PC-9 (cell line): ENCODE measurements at regions not wholly inside any gene's neighbourhood (a gene's known extent, or its start where the extent isn't known, plus 50 kb on each side); places are given as distances from the start of the nearest gene placed in this dataset.

ENCODE experiments used
- BruUV-seq: library from RNA; stranded (reverse); fragments of 400-500 nt; replicated peaks from 2 replicates; lab custom pipeline; 2021; lab: Mats Ljungman, UMichigan
- CTCF ChIA-PET: fragments of 300-600 bp; sonication (Branson Sonifier 250); formaldehyde crosslinking; loops from one replicate; lab custom pipeline; 2022; ENCODE audit warnings: antibody characterized with exemption; lab: Charles Lee
- POLR2A ChIA-PET: fragments of 300-600 bp; sonication (Branson Sonifier 250); formaldehyde crosslinking; loops from one replicate; lab custom pipeline; 2022; ENCODE audit warnings: antibody characterized with exemption; ENCODE audit not compliant: unreplicated experiment; lab: Charles Lee
- DNase-seq, 2 experiments: peaks; one replicate each; pipeline versions ENCODE4 v3.0.0 to v3.0.0-alpha.2; 2015 to 2022; ENCODE audit warnings: mixed read lengths in 1 of 2
- H2AFZ ChIP-seq: fragments of 200-600 bp; sonication (generic); 2 replicates; pipeline ENCODE4 v1.8.1; 2017; ENCODE audit warnings: antibody characterized with exemption
- H3F3A ChIP-seq: fragments of 200-600 bp; sonication (generic); 2 replicates; pipeline ENCODE4 v1.8.1; 2017; ENCODE audit warnings: antibody characterized with exemption, mild to moderate bottlenecking, low read depth; ENCODE audit not compliant: insufficient read depth
- H3K27ac ChIP-seq: fragments of 200-600 bp; sonication (generic); 2 replicates; pipeline ENCODE4 v1.6.1; 2016; ENCODE audit warnings: mixed run types
- H3K27me3 ChIP-seq: fragments of 200-600 bp; sonication (generic); 2 replicates; pipeline ENCODE4 v1.6.1; 2016; ENCODE audit warnings: low read depth, mixed run types; ENCODE audit not compliant: insufficient read depth
- H3K36me3 ChIP-seq: fragments of 200-600 bp; sonication (generic); 2 replicates; pipeline ENCODE4 v1.6.1; 2016; ENCODE audit warnings: low read depth, mixed run types
- H3K4me1 ChIP-seq: fragments of 200-600 bp; sonication (generic); replicated peaks from 2 replicates; pipeline ENCODE4 v1.6.1; 2016; ENCODE audit warnings: mixed run types; ENCODE audit not compliant: insufficient read depth
- H3K4me2 ChIP-seq: fragments of 200-600 bp; sonication (generic); 2 replicates; pipeline ENCODE4 v1.6.1; 2017; ENCODE audit warnings: mixed run types
- H3K4me3 ChIP-seq: fragments of 200-600 bp; sonication (generic); 2 replicates; pipeline ENCODE4 v1.6.1; 2016; ENCODE audit warnings: mixed run types
- H3K79me2 ChIP-seq: fragments of 200-600 bp; sonication (generic); 2 replicates; pipeline ENCODE4 v1.6.1; 2017; ENCODE audit warnings: low read depth, mixed run types
- H3K9me2 ChIP-seq: fragments of 200-600 bp; sonication (generic); 2 replicates; pipeline ENCODE4 v1.8.1; 2017; ENCODE audit warnings: mild to moderate bottlenecking; ENCODE audit not compliant: insufficient read depth
- H3K9me3 ChIP-seq: fragments of 200-600 bp; sonication (generic); 2 replicates; pipeline ENCODE4 v1.8.1; 2016; ENCODE audit warnings: low read depth; ENCODE audit not compliant: insufficient read depth
- H4K20me1 ChIP-seq: fragments of 200-600 bp; sonication (generic); 2 replicates; pipeline ENCODE4 v1.8.1; 2017; ENCODE audit not compliant: insufficient read depth
- CTCF ChIP-seq: fragments of 200-600 bp; sonication (generic); conservative IDR thresholded peaks from 2 replicates; pipeline ENCODE4 v1.6.1; 2017; ENCODE audit warnings: mixed run types, antibody characterized with exemption, mild to moderate bottlenecking, moderate library complexity
- EZH2 ChIP-seq: fragments of 200-600 bp; sonication (generic); IDR thresholded peaks from 2 replicates; pipeline ENCODE4 v1.8.0; 2017; ENCODE audit warnings: antibody characterized with exemption, low read depth
- intact Hi-C: fragments of 100-400 bp; cut with micrococcal nuclease; formaldehyde crosslinking; loops from one replicate; pipeline ENCODE4 v1.10.0; 2022; ENCODE audit not compliant: unreplicated experiment

- no TSS peak for BruUV-seq
- no peaks in the 10 kb centered on the region for H3K4me1 ChIP-seq
- no peak overlapping the region for H2AFZ ChIP-seq
- ChIA-PET POLR2A (no interaction called here), CTCF (interaction anchor here (0.6 kb wide), 1 partner anchor 895 kb away, joined by 3 read pairs; no protein-coding TSS in a partner anchor)
- H3K9me3 ChIP-seq: 0 out of 2 replicates have a peak, but pooled peaks cover 3% of the 10 kb centered on the region
- H3K27ac ChIP-seq: no peak overlapping the region
- no peak for TF ChIP-seq CTCF
- no peak for TF ChIP-seq EZH2
- no peak overlapping the region for H3K4me3 ChIP-seq
- DNase-seq: peak in 1 of 2 experiments; percentile 53
- H3K79me2 ChIP-seq: no peaks in the 10 kb centered on the region
- H3F3A ChIP-seq: no peaks in the 10 kb centered on the region
- no peaks in the 10 kb centered on the region for H3K36me3 ChIP-seq
- H3K27me3 ChIP-seq: no peaks in the 10 kb centered on the region
- intact Hi-C loops: no loop called here
- H3K4me2 ChIP-seq: no peak overlapping the region
- no peaks in the 10 kb centered on the region for H4K20me1 ChIP-seq
- H3K9me2 ChIP-seq: no peaks in the 10 kb centered on the region
Measured at GRCh38 chr5:73311291-73312110, 137.1 kb downstream of the FOXD1 start.

GRCh38 chr5:73307645-73308355, 134.8 kb downstream of the TMEM174 start:
- TF ChIP-seq CTCF (no peak), EZH2 (no peak)
- H3K4me1 ChIP-seq: no peaks in the 10 kb centered on the region
- H3K27me3 ChIP-seq: no peaks in the 10 kb centered on the region
- no peak overlapping the region for H3K4me3 ChIP-seq
- BruUV-seq: no TSS peak
- H3K36me3 ChIP-seq: no peaks in the 10 kb centered on the region
- H3K4me2 ChIP-seq: no peak overlapping the region
- no peaks in the 10 kb centered on the region for H3K79me2 ChIP-seq
- no peak overlapping the region for H2AFZ ChIP-seq
- intact Hi-C loops: no loop called here
- no peaks in the 10 kb centered on the region for H3F3A ChIP-seq
- H4K20me1 ChIP-seq: no peaks in the 10 kb centered on the region
- no peak for DNase-seq
- no peak overlapping the region for H3K27ac ChIP-seq
- no peaks in the 10 kb centered on the region for H3K9me3 ChIP-seq
- H3K9me2 ChIP-seq: no peaks in the 10 kb centered on the region
- ChIA-PET CTCF (interaction anchor here (0.6 kb wide), 2 partner anchors 78 to 139 kb away, joined by 3 to 8 read pairs; no protein-coding TSS in a partner anchor), POLR2A (interaction anchor here (0.6 kb wide), 1 partner anchor 56 kb away, joined by 5 read pairs; no protein-coding TSS in a partner anchor)

GRCh38 chr5:73306741-73307275, 133.8 kb downstream of the TMEM174 start:
- Histone ChIP-seq H3K36me3 (no peaks in the 10 kb centered on the region), H3F3A (no peaks in the 10 kb centered on the region), H3K9me3 (no peaks in the 10 kb centered on the region), H3K4me2 (no peak overlapping the region), H3K4me1 (no peaks in the 10 kb centered on the region), H3K79me2 (no peaks in the 10 kb centered on the region), H3K9me2 (no peaks in the 10 kb centered on the region), H3K27me3 (no peaks in the 10 kb centered on the region), H3K27ac (no peak overlapping the region), H2AFZ (no peak overlapping the region), H3K4me3 (no peak overlapping the region), H4K20me1 (no peaks in the 10 kb centered on the region)
- CTCF ChIA-PET: interaction anchor here (0.6 kb wide), 1 partner anchor 77 kb away, joined by 8 read pairs; no protein-coding TSS in a partner anchor
- intact Hi-C loops: no loop called here
- POLR2A ChIA-PET: interaction anchor here (0.6 kb wide), 1 partner anchor 57 kb away, joined by 5 read pairs; no protein-coding TSS in a partner anchor
- BruUV-seq: no TSS peak
- TF ChIP-seq EZH2: no peak
- no peak for TF ChIP-seq CTCF
- no peak for DNase-seq
